Mesothelial cell of epicardium (in vitro differentiated cells): ENCODE measurements at regions not wholly inside any gene's neighbourhood (a gene's known extent, or its start where the extent isn't known, plus 50 kb on each side); places are given as distances from the start of the nearest gene placed in this dataset.

Source experiments
- DNase-seq, 2 experiments: peaks; one replicate each; pipeline ENCODE4 v3.0.0; 2021; ENCODE audit warnings: low spot score in 2 of 2; ENCODE audit not compliant: unreplicated experiment in 2 of 2
- H3K27ac Mint-ChIP-seq: 2 replicates; pipeline ENCODE4 v1.8.0; 2021; ENCODE audit warnings: mixed read lengths
- H3K27me3 Mint-ChIP-seq: 2 replicates; pipeline ENCODE4 v1.8.0; 2021; ENCODE audit warnings: low read depth, mixed read lengths
- H3K36me3 Mint-ChIP-seq: 2 replicates; pipeline ENCODE4 v1.8.0; 2021; ENCODE audit warnings: mixed read lengths
- H3K4me1 Mint-ChIP-seq: 2 replicates; pipeline ENCODE4 v1.8.0; 2021; ENCODE audit warnings: mixed read lengths
- H3K4me3 Mint-ChIP-seq: 2 replicates; pipeline ENCODE4 v1.8.0; 2021; ENCODE audit warnings: mild to moderate bottlenecking, moderate library complexity, mixed read lengths
- H3K9me3 Mint-ChIP-seq: 2 replicates; pipeline ENCODE4 v1.8.0; 2021; ENCODE audit warnings: mixed read lengths
- CTCF ChIP-seq: fragments of 200-600 bp; sonication (generic); IDR thresholded peaks from one replicate; pipeline ENCODE4 v1.5.0; 2021; ENCODE audit warnings: antibody characterized with exemption; ENCODE audit not compliant: unreplicated experiment

- no peak for DNase-seq
- Mint-ChIP-seq H3K36me3 (no peaks in the 10 kb centered on the region), H3K27me3 (no peaks in the 10 kb centered on the region), H3K27ac (no peak overlapping the region), H3K9me3 (peaks cover 16% of the 10 kb centered on the region), H3K4me1 (peaks cover 7% of the 10 kb centered on the region), H3K4me3 (no peak overlapping the region)
- no peak for TF ChIP-seq CTCF
These were observed 737.8 kb upstream of the CELF2 start for GRCh38 chr10:10279906-10280305.

DNA sequence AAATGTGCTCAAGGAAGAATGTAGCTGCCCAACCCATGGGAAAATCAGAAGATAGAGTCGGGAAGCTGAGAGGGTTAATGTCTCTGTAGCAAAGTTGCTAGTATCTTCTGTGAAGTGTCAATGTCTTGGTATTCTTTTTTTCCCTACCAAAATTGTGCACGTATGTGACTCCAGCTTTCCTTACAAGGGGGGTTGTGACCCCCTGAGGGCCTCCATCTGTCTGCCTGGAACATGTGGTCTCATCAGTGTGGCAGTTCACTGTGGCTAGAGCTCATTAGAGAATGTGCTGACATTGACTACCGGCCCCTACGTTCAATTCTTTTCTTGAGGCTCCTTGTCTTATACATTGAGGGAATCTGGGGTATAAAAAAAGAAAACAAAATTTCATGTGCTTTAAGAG, 725.2 kb upstream of the CELF2 start:
- Mint-ChIP-seq H3K36me3 (no peaks in the 10 kb centered on the region), H3K9me3 (peaks cover 10% of the 10 kb centered on the region), H3K4me1 (peaks cover 11% of the 10 kb centered on the region), H3K27ac (no peak overlapping the region), H3K27me3 (peaks cover 2% of the 10 kb centered on the region), H3K4me3 (no peak overlapping the region)
- TF ChIP-seq CTCF = no peak
- no peak for DNase-seq

GRCh38 chr10:10293041-10293440, 724.6 kb upstream of the CELF2 start:
- DNase-seq = no peak
- Mint-ChIP-seq H3K27me3 (peaks cover 2% of the 10 kb centered on the region), H3K27ac (no peak overlapping the region), H3K4me1 (peaks cover 11% of the 10 kb centered on the region), H3K9me3 (peaks cover 10% of the 10 kb centered on the region), H3K4me3 (no peak overlapping the region), H3K36me3 (no peaks in the 10 kb centered on the region)
- TF ChIP-seq CTCF = no peak

- TF ChIP-seq CTCF = no peak
- Mint-ChIP-seq H3K4me3 (no peak overlapping the region), H3K27me3 (peaks cover 2% of the 10 kb centered on the region), H3K4me1 (peaks cover 11% of the 10 kb centered on the region), H3K36me3 (no peaks in the 10 kb centered on the region), H3K27ac (no peak overlapping the region), H3K9me3 (peaks cover 10% of the 10 kb centered on the region)
- DNase-seq = no peak
These were observed 724.2 kb upstream of the CELF2 start for GRCh38 chr10:10293481-10293951.

DNA sequence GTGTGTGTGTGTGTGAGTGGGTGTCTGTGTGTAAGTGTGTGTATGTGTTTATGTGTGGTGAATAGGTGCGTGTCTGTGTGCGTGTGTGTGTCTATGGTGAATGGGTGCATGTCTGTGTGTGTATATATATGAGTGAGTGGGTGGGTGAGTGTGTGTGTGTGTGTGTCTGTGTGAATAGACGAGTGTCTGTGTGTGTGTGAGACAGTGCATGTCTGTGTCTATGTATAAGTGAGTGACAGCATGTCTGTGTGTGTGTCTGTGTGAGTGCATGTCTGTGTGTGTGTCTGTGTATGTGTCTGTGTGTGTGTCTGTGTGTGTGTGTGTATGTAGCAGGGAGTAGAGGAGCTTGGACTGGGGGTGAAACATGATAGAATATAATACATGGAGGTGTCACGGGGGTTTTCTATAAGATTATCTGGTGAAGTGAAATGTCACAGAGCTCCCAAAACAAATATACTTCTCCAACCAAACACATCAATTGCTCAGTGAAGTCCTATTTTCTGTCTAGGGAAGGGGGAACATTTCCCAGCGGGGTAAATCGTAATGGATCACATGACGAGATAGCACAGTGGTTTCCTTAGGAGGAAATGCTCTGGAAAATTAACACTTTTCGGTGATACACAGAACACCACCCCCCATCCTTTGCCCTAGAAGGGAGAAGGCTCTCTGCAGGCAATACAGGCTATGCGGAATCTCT, 723.3 kb upstream of the CELF2 start:
- peaks cover 2% of the 10 kb centered on the region for H3K27me3 Mint-ChIP-seq
- peaks cover 6% of the 10 kb centered on the region for H3K9me3 Mint-ChIP-seq
- H3K4me1 Mint-ChIP-seq = peaks cover 11% of the 10 kb centered on the region
- TF ChIP-seq CTCF = no peak
- H3K27ac Mint-ChIP-seq = no peak overlapping the region
- H3K4me3 Mint-ChIP-seq = no peak overlapping the region
- no peaks in the 10 kb centered on the region for H3K36me3 Mint-ChIP-seq
- DNase-seq = no peak
